ENCODE measurements at regions not wholly inside any gene's neighbourhood (a gene's known extent, or its start where the extent isn't known, plus 50 kb on each side); places are given as distances from the start of the nearest gene placed in this dataset.

DNA sequence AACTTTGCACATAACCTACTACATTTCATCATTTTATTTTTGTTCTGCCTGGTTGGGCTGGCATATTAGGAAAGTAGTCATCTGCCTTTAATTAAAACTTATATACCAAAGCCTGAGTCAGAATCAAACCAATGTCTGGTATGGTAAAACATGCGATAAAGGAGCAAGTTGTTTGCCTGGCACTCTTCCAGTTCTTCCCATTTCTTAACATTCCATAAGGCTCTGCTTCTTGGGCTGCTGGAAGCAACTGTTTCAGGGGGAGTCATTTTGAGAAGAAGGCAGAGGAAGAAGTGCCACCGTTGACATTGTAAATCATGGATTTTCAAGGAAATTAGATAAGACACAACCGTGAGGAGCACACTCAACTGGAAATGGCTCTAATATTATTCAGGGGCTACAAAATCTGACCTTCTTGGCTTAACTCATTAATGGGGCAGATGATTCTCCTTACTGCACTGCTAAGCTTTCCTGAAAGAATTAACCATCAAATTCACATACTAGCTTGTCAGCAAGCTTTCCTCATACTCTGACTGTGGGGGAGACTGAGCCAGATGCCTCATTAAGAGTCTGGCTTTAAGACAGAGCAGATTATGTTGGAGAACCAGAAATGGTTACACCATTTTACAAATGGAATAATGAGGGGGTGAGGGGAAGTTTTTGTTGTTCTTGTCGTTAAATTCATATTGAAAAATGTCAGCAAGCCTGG lies 391.0 kb downstream of the TMEM232 start:
- Mint-ChIP-seq H3K4me3 (no peak overlapping the region), H3K4me1 (no peaks in the 10 kb centered on the region), H3K36me3 (no peaks in the 10 kb centered on the region), H3K27me3 (peaks cover 2 to 4% of the 10 kb centered on the region in 2 donors), H3K9me3 (no peaks in the 10 kb centered on the region), H3K27ac (no peak overlapping the region)
- CTCF ChIA-PET (ENCODE audit: partially characterized antibody): no interaction called here
- intact Hi-C loops (cut with micrococcal nuclease): no loop called here
- DNase-seq: no peak
- Histone ChIP-seq H3K4me1 (ENCODE audit: insufficient read depth, low read length) (no peaks in the 10 kb centered on the region), H3K4me3 (ENCODE audit: low read length in 2 of 2) (no peak overlapping the region), H3K27ac (ENCODE audit: low read depth, low read length) (no peak overlapping the region), H3K9me3 (ENCODE audit: control insufficient read depth in 1 of 2, low read length in 2 of 2) (no peaks in the 10 kb centered on the region), H3K36me3 (ENCODE audit: insufficient read depth, low read length) (no peaks in the 10 kb centered on the region), H3K27me3 (ENCODE audit: insufficient read depth, low read length) (no peaks in the 10 kb centered on the region)
- POLR2A ChIA-PET (ENCODE audit: partially characterized antibody): no interaction called here

DNA sequence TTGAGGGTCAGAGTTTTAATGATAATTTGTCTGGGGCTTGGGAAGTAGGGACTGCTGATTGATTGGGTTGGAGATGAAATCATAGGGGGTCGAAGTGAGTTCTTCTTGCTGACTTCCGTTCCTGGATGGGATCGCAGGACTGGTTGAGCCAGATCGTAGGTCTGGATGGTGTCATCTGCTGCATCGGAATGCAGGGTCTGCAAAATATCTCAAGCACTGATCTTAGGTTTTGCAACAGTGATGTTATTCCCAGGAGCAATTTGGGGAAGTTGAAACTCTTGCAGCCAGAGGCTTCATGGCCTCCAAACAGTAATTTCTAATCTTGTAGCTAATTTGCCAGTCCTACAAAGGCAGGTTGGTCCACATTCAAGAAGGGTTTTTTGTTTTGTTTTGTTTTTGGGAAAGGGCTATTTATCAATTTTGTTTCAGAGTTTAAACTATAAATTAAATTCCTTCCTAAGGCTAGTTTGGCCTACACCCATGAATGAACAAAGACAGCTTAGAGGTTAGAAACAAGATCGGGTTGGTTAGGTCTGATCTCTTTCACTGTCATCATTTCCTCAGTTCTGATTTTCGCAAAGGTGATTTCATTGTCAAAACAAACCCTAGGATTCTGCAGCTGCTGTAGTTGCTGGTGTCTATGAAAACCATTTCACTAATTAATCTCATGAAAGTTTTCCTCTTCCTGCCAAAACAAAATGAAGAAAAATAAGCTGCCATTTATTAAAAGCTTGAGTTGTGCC lies 388.0 kb downstream of the TMEM232 start:
- Histone ChIP-seq H3K36me3 (ENCODE audit: insufficient read depth, low read length) (no peaks in the 10 kb centered on the region), H3K4me3 (ENCODE audit: low read length in 2 of 2) (no peak overlapping the region), H3K4me1 (ENCODE audit: insufficient read depth, low read length) (no peaks in the 10 kb centered on the region), H3K27me3 (ENCODE audit: insufficient read depth, low read length) (no peaks in the 10 kb centered on the region), H3K27ac (ENCODE audit: low read depth, low read length) (no peak overlapping the region), H3K9me3 (ENCODE audit: control insufficient read depth in 1 of 2, low read length in 2 of 2) (no peaks in the 10 kb centered on the region)
- Mint-ChIP-seq H3K4me3 (no peak overlapping the region), H3K4me1 (no peaks in the 10 kb centered on the region), H3K36me3 (no peaks in the 10 kb centered on the region), H3K9me3 (no peaks in the 10 kb centered on the region), H3K27me3 (peaks cover 0 to 4% of the 10 kb centered on the region in 2 donors), H3K27ac (no peak overlapping the region)
- no peak for DNase-seq
- ChIA-PET CTCF (ENCODE audit: partially characterized antibody) (no interaction called here), POLR2A (ENCODE audit: partially characterized antibody) (no interaction called here)
- intact Hi-C loops (cut with micrococcal nuclease): no loop called here

- Histone ChIP-seq H3K4me1 (ENCODE audit: insufficient read depth, low read length) (no peaks in the 10 kb centered on the region), H3K27ac (ENCODE audit: low read depth, low read length) (no peak overlapping the region), H3K36me3 (ENCODE audit: insufficient read depth, low read length) (no peaks in the 10 kb centered on the region), H3K27me3 (ENCODE audit: insufficient read depth, low read length) (no peaks in the 10 kb centered on the region), H3K9me3 (ENCODE audit: control insufficient read depth in 1 of 2, low read length in 2 of 2) (no peaks in the 10 kb centered on the region), H3K4me3 (ENCODE audit: low read length in 2 of 2) (no peak overlapping the region)
- Mint-ChIP-seq H3K27me3 (peaks cover 0 to 4% of the 10 kb centered on the region in 2 donors), H3K36me3 (no peaks in the 10 kb centered on the region), H3K4me1 (no peaks in the 10 kb centered on the region), H3K4me3 (no peak overlapping the region), H3K27ac (no peak overlapping the region), H3K9me3 (no peaks in the 10 kb centered on the region)
- ChIA-PET CTCF (ENCODE audit: partially characterized antibody) (no interaction called here), POLR2A (ENCODE audit: partially characterized antibody) (no interaction called here)
- intact Hi-C loops (cut with micrococcal nuclease): no loop called here
- DNase-seq: no peak
Measured at GRCh38 chr5:110339399-110339798, 387.1 kb downstream of the TMEM232 start.

DNA sequence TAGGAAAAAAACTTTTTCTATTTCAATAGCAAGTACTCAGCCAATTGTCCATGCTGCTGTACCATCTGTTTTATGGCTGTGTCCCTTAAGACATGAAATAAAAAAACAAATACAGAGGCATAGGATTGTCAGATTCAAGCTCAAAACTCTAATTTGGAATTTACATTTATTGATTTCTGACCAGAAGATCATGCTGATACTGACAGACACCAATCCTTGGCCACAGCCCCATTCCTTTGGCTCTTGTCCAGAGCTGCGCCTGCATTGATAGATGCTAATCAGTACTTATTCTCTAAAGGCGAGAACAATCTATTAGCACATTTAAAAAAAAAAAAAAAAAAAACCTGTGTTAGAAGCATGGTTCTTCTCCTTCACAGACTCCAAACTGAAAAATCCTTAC lies 384.6 kb downstream of the TMEM232 start:
- DNase-seq: no peak
- no peaks in the 10 kb centered on the region for H3K36me3 Mint-ChIP-seq
- H3K27me3 ChIP-seq (ENCODE audit: insufficient read depth, low read length): no peaks in the 10 kb centered on the region
- intact Hi-C loops (cut with micrococcal nuclease): loop anchor here (2.0 to 10.0 kb wide), 2 partner anchors 651 to 747 kb away; no protein-coding TSS in a partner anchor
- no peaks in the 10 kb centered on the region for H3K4me1 ChIP-seq (ENCODE audit: insufficient read depth, low read length)
- H3K27ac ChIP-seq (ENCODE audit: low read depth, low read length): no peak overlapping the region
- no peak overlapping the region for H3K4me3 ChIP-seq (ENCODE audit: low read length in 2 of 2)
- no peaks in the 10 kb centered on the region for H3K4me1 Mint-ChIP-seq
- H3K27ac Mint-ChIP-seq: no peak overlapping the region
- H3K4me3 Mint-ChIP-seq: no peak overlapping the region
- POLR2A ChIA-PET (ENCODE audit: partially characterized antibody): no interaction called here
- peaks cover 0 to 4% of the 10 kb centered on the region in 2 donors for H3K27me3 Mint-ChIP-seq
- no peaks in the 10 kb centered on the region for H3K36me3 ChIP-seq (ENCODE audit: insufficient read depth, low read length)
- no peaks in the 10 kb centered on the region for H3K9me3 Mint-ChIP-seq
- no peaks in the 10 kb centered on the region for H3K9me3 ChIP-seq (ENCODE audit: control insufficient read depth in 1 of 2, low read length in 2 of 2)
- CTCF ChIA-PET (ENCODE audit: partially characterized antibody): no interaction called here

DNA sequence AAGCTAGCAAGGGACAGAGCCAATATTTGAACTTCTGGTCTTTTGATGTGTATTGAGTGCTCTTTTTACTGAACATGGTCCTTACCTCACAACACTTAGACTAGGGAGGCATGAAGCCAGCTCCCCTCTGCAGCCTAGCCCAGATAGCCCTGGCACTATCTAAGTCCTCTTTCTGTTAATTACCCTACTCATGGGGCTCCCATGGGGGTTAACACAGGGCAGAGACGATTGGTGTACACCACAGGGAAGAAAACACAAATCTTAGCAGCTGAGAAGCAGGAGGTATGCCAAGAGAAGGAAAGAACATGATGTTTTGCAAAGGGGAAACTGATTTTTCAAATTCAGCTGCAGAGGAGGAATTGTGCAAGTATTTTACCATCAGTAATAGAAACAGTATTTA lies 383.8 kb downstream of the TMEM232 start:
- Histone ChIP-seq H3K36me3 (ENCODE audit: insufficient read depth, low read length) (no peaks in the 10 kb centered on the region), H3K9me3 (ENCODE audit: control insufficient read depth in 1 of 2, low read length in 2 of 2) (no peaks in the 10 kb centered on the region), H3K4me3 (ENCODE audit: low read length in 2 of 2) (no peak overlapping the region), H3K27ac (ENCODE audit: low read depth, low read length) (no peak overlapping the region), H3K27me3 (ENCODE audit: insufficient read depth, low read length) (no peaks in the 10 kb centered on the region), H3K4me1 (ENCODE audit: insufficient read depth, low read length) (no peaks in the 10 kb centered on the region)
- H3K27ac Mint-ChIP-seq: no peak overlapping the region
- H3K36me3 Mint-ChIP-seq: no peaks in the 10 kb centered on the region
- no peaks in the 10 kb centered on the region for H3K27me3 Mint-ChIP-seq
- H3K4me1 Mint-ChIP-seq: no peaks in the 10 kb centered on the region
- ChIA-PET CTCF (ENCODE audit: partially characterized antibody) (no interaction called here), POLR2A (ENCODE audit: partially characterized antibody) (no interaction called here)
- no peak overlapping the region for H3K4me3 Mint-ChIP-seq
- DNase-seq: no peak
- no peaks in the 10 kb centered on the region for H3K9me3 Mint-ChIP-seq
- intact Hi-C loops (cut with micrococcal nuclease): loop anchor here (2.0 to 10.0 kb wide), 2 partner anchors 652 to 748 kb away; no protein-coding TSS in a partner anchor

DNA sequence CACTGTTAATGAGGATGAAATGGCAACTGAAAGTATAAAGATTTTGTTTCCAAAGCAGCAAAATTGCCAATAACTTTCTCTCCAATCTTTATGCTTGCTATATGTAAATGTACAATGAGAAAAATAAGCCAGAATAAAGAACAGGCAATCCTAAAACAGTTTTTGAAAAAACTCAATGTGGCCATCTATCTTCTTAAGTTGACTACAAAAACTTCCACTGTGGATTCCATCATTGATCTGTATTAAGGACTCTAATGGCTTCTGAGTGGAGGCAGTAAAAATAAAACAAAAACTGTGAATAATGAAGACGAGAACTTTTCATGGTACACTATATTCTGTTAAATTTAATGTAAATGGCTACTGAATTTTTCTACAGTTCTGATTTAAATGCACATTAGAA lies 382.9 kb downstream of the TMEM232 start:
- H3K36me3 ChIP-seq (ENCODE audit: insufficient read depth, low read length): no peaks in the 10 kb centered on the region
- CTCF ChIA-PET (ENCODE audit: partially characterized antibody): interaction anchor here (1.3 kb wide), 1 partner anchor 656 kb away, joined by 3 read pairs; no protein-coding TSS in a partner anchor
- Mint-ChIP-seq H3K4me3 (no peak overlapping the region), H3K9me3 (no peaks in the 10 kb centered on the region), H3K27ac (no peak overlapping the region), H3K4me1 (no peaks in the 10 kb centered on the region), H3K27me3 (no peaks in the 10 kb centered on the region), H3K36me3 (no peaks in the 10 kb centered on the region)
- no peak overlapping the region for H3K4me3 ChIP-seq (ENCODE audit: low read length in 2 of 2)
- POLR2A ChIA-PET (ENCODE audit: partially characterized antibody): no interaction called here
- H3K9me3 ChIP-seq (ENCODE audit: control insufficient read depth in 1 of 2, low read length in 2 of 2): no peaks in the 10 kb centered on the region
- intact Hi-C loops (cut with micrococcal nuclease): loop anchor here (2.0 to 10.0 kb wide), 2 partner anchors 653 to 749 kb away; no protein-coding TSS in a partner anchor
- no peak overlapping the region for H3K27ac ChIP-seq (ENCODE audit: low read depth, low read length)
- no peak for DNase-seq
- no peaks in the 10 kb centered on the region for H3K27me3 ChIP-seq (ENCODE audit: insufficient read depth, low read length)
- no peaks in the 10 kb centered on the region for H3K4me1 ChIP-seq (ENCODE audit: insufficient read depth, low read length)

- no peaks in the 10 kb centered on the region for H3K27me3 Mint-ChIP-seq
- no peak overlapping the region for H3K27ac Mint-ChIP-seq
- intact Hi-C loops (cut with micrococcal nuclease): loop anchor here (10.0 kb wide), 1 partner anchor 751 kb away; no protein-coding TSS in a partner anchor
- no peak overlapping the region for H3K27ac ChIP-seq (ENCODE audit: low read depth, low read length)
- no peaks in the 10 kb centered on the region for H3K9me3 ChIP-seq (ENCODE audit: control insufficient read depth in 1 of 2, low read length in 2 of 2)
- no peaks in the 10 kb centered on the region for H3K4me1 ChIP-seq (ENCODE audit: insufficient read depth, low read length)
- H3K4me1 Mint-ChIP-seq: no peaks in the 10 kb centered on the region
- H3K36me3 ChIP-seq (ENCODE audit: insufficient read depth, low read length): no peaks in the 10 kb centered on the region
- no peaks in the 10 kb centered on the region for H3K27me3 ChIP-seq (ENCODE audit: insufficient read depth, low read length)
- ChIA-PET CTCF (ENCODE audit: partially characterized antibody) (no interaction called here), POLR2A (ENCODE audit: partially characterized antibody) (no interaction called here)
- H3K4me3 ChIP-seq (ENCODE audit: low read length in 2 of 2): no peak overlapping the region
- no peaks in the 10 kb centered on the region for H3K9me3 Mint-ChIP-seq
- no peak for DNase-seq
- H3K36me3 Mint-ChIP-seq: no peaks in the 10 kb centered on the region
- no peak overlapping the region for H3K4me3 Mint-ChIP-seq
Measured at GRCh38 chr5:110345623-110346022, 380.8 kb downstream of the TMEM232 start.
